ENCODE measurements at regions not wholly inside any gene's neighbourhood (a gene's known extent, or its start where the extent isn't known, plus 50 kb on each side); places are given as distances from the start of the nearest gene placed in this dataset.

GRCh38 chr1:8200317-8201115, 117.4 kb upstream of the SLC45A1 start (continued):
- TF ChIP-seq RCOR2 (CRISPR knock-in tag; IDR thresholded peaks at IDR 0.05) = peak; percentile 99
- no peak for TF ChIP-seq ZNF780A (CRISPR knock-in tag; IDR thresholded peaks at IDR 0.05)
- peak; percentile 66; the same call in 1 of the 2 replicates for TF ChIP-seq KDM3A (CRISPR knock-in tag; IDR thresholded peaks at IDR 0.05; ENCODE audit: low read depth)
- TF ChIP-seq NFIB (CRISPR knock-in tag; IDR thresholded peaks at IDR 0.05; ENCODE audit: borderline replicate concordance) = no peak
- no peak for TF ChIP-seq ARID2 (CRISPR knock-in tag; IDR thresholded peaks at IDR 0.05; ENCODE audit: borderline replicate concordance)
- TF ChIP-seq HNF4A (CRISPR knock-in tag; IDR thresholded peaks at IDR 0.05) = peak; percentile 87
- no peak for TF ChIP-seq ZNF879 (CRISPR knock-in tag; IDR thresholded peaks at IDR 0.05)
- no peak for TF ChIP-seq RBM39 (IDR thresholded peaks at IDR 0.05; ENCODE audit: low read depth, low read length, poor library complexity, severe bottlenecking)
- peak; percentile 76 for TF ChIP-seq CREM (IDR thresholded peaks at IDR 0.05)
- TF ChIP-seq CREM (CRISPR knock-in tag; IDR thresholded peaks at IDR 0.05) = no peak
- TF ChIP-seq CERS6 (CRISPR knock-in tag; IDR thresholded peaks at IDR 0.05) = no peak
- no peak for TF ChIP-seq CSRNP2 (CRISPR knock-in tag; conservative IDR thresholded peaks at IDR 0.05; ENCODE audit: low read depth)
- no peak for TF ChIP-seq MTF2 (CRISPR knock-in tag; IDR thresholded peaks at IDR 0.05; ENCODE audit: borderline replicate concordance)
- TF ChIP-seq ZNF616 (CRISPR knock-in tag; IDR thresholded peaks at IDR 0.05; ENCODE audit: low read depth) = no peak
- TF ChIP-seq ZNF33A (CRISPR knock-in tag; IDR thresholded peaks at IDR 0.05; ENCODE audit: borderline replicate concordance) = no peak
- TF ChIP-seq, protein P1, sequence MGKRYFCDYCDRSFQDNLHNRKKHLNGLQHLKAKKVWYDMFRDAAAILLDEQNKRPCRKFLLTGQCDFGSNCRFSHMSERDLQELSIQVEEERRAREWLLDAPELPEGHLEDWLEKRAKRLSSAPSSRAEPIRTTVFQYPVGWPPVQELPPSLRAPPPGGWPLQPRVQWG (CRISPR knock-in tag; IDR thresholded peaks at IDR 0.05; ENCODE audit: borderline replicate concordance, low read depth) = no peak
- TF ChIP-seq, protein P2, sequence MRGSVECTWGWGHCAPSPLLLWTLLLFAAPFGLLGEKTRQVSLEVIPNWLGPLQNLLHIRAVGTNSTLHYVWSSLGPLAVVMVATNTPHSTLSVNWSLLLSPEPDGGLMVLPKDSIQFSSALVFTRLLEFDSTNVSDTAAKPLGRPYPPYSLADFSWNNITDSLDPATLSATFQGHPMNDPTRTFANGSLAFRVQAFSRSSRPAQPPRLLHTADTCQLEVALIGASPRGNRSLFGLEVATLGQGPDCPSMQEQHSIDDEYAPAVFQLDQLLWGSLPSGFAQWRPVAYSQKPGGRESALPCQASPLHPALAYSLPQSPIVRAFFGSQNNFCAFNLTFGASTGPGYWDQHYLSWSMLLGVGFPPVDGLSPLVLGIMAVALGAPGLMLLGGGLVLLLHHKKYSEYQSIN (CRISPR knock-in tag; IDR thresholded peaks at IDR 0.05; ENCODE audit: borderline replicate concordance) = no peak
- no peak for TF ChIP-seq RFX3 (CRISPR knock-in tag; IDR thresholded peaks at IDR 0.05)
- TF ChIP-seq, protein P3, sequence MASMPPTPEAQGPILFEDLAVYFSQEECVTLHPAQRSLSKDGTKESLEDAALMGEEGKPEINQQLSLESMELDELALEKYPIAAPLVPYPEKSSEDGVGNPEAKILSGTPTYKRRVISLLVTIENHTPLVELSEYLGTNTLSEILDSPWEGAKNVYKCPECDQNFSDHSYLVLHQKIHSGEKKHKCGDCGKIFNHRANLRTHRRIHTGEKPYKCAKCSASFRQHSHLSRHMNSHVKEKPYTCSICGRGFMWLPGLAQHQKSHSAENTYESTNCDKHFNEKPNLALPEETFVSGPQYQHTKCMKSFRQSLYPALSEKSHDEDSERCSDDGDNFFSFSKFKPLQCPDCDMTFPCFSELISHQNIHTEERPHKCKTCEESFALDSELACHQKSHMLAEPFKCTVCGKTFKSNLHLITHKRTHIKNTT (CRISPR knock-in tag; IDR thresholded peaks at IDR 0.05) = no peak
- TF ChIP-seq TRIM24 (CRISPR knock-in tag; IDR thresholded peaks at IDR 0.05) = no peak
- TF ChIP-seq, protein P4, sequence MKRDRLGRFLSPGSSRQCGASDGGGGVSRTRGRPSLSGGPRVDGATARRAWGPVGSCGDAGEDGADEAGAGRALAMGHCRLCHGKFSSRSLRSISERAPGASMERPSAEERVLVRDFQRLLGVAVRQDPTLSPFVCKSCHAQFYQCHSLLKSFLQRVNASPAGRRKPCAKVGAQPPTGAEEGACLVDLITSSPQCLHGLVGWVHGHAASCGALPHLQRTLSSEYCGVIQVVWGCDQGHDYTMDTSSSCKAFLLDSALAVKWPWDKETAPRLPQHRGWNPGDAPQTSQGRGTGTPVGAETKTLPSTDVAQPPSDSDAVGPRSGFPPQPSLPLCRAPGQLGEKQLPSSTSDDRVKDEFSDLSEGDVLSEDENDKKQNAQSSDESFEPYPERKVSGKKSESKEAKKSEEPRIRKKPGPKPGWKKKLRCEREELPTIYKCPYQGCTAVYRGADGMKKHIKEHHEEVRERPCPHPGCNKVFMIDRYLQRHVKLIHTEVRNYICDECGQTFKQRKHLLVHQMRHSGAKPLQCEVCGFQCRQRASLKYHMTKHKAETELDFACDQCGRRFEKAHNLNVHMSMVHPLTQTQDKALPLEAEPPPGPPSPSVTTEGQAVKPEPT (CRISPR knock-in tag; IDR thresholded peaks at IDR 0.05; ENCODE audit: low read depth) = 0 out of 2 replicates have a peak, but pooled peaks have one; percentile 34
